ENCODE measurements at regions not wholly inside any gene's neighbourhood (a gene's known extent, or its start where the extent isn't known, plus 50 kb on each side); places are given as distances from the start of the nearest gene placed in this dataset.

GRCh38 chr1:25112400-25112799, 119.9 kb downstream of the SYF2 start:
- TF ChIP-seq SUZ12 (IDR thresholded peaks at IDR 0.05; ENCODE audit: low read depth, low read length): no peak
- TF ChIP-seq, protein P1, sequence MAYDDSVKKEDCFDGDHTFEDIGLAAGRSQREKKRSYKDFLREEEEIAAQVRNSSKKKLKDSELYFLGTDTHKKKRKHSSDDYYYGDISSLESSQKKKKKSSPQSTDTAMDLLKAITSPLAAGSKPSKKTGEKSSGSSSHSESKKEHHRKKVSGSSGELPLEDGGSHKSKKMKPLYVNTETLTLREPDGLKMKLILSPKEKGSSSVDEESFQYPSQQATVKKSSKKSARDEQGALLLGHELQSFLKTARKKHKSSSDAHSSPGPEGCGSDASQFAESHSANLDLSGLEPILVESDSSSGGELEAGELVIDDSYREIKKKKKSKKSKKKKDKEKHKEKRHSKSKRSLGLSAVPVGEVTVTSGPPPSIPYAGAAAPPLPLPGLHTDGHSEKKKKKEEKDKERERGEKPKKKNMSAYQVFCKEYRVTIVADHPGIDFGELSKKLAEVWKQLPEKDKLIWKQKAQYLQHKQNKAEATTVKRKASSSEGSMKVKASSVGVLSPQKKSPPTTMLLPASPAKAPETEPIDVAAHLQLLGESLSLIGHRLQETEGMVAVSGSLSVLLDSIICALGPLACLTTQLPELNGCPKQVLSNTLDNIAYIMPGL (CRISPR knock-in tag; IDR thresholded peaks at IDR 0.05; ENCODE audit: borderline replicate concordance in 1 of 2, low read depth in 1 of 2): no peak
- no peak for TF ChIP-seq CTCF (CRISPR knock-in tag; IDR thresholded peaks at IDR 0.05)
- no peak for TF ChIP-seq ZNF766 (CRISPR knock-in tag; IDR thresholded peaks at IDR 0.05; ENCODE audit: borderline replicate concordance)
- no peak for TF ChIP-seq REL (CRISPR knock-in tag; conservative IDR thresholded peaks at IDR 0.05)

Data from HepG2 (cell line).